Nephron (organoid): ENCODE measurements at regions not wholly inside any gene's neighbourhood (a gene's known extent, or its start where the extent isn't known, plus 50 kb on each side); places are given as distances from the start of the nearest gene placed in this dataset.

ENCODE experiments used
- H3K27ac Mint-ChIP-seq, 3 experiments: 2 replicates each; pipeline ENCODE4 v1.8.0; 2020; ENCODE audit warnings: mixed read lengths in 3 of 3, mild to moderate bottlenecking in 2 of 3, moderate library complexity in 1 of 3
- H3K27me3 Mint-ChIP-seq: 2 replicates; pipeline ENCODE4 v1.8.0; 2021; ENCODE audit warnings: low read depth, mild to moderate bottlenecking, moderate library complexity, mixed read lengths
- H3K36me3 Mint-ChIP-seq: 2 replicates; pipeline ENCODE4 v1.8.0; 2020; ENCODE audit warnings: low read depth, mixed read lengths
- H3K4me1 Mint-ChIP-seq: 2 replicates; pipeline ENCODE4 v1.8.0; 2020; ENCODE audit warnings: mixed read lengths
- H3K4me3 Mint-ChIP-seq, 3 experiments: 2 replicates each; pipeline ENCODE4 v1.8.0; 2020; ENCODE audit warnings: mild to moderate bottlenecking in 3 of 3, mixed read lengths in 3 of 3, moderate library complexity in 2 of 3
- H3K9me3 Mint-ChIP-seq: 2 replicates; pipeline ENCODE4 v1.8.0; 2020; ENCODE audit warnings: mixed read lengths
- CTCF ChIP-seq, 3 experiments: fragments of 200-600 bp; sonication (generic); IDR thresholded peaks; one replicate each; pipeline ENCODE4 v1.5.0; 2021; ENCODE audit warnings: antibody characterized with exemption in 3 of 3; ENCODE audit not compliant: unreplicated experiment in 3 of 3

- Mint-ChIP-seq H3K36me3 (no peaks in the 10 kb centered on the region), H3K4me3 (no peak overlapping the region), H3K27me3 (no peaks in the 10 kb centered on the region), H3K27ac (no peak overlapping the region), H3K4me1 (no peaks in the 10 kb centered on the region), H3K9me3 (peaks cover 21% of the 10 kb centered on the region)
- TF ChIP-seq CTCF (IDR thresholded peaks at IDR 0.05; ENCODE audit: unreplicated experiment in 3 of 3) = no peak
Observed at GRCh38 chr19:30824809-30825208, 452.6 kb downstream of the ZNF536 start.

- Mint-ChIP-seq H3K9me3 (peaks cover 8% of the 10 kb centered on the region), H3K36me3 (no peaks in the 10 kb centered on the region), H3K4me1 (peaks cover 5% of the 10 kb centered on the region), H3K4me3 (no peak overlapping the region), H3K27ac (no peak overlapping the region), H3K27me3 (peaks cover 10% of the 10 kb centered on the region)
- no peak for TF ChIP-seq CTCF (IDR thresholded peaks at IDR 0.05; ENCODE audit: unreplicated experiment in 3 of 3)
Observed at GRCh38 chr19:30817965-30818567, 445.9 kb downstream of the ZNF536 start.

GRCh38 chr19:30817197-30817596 is 445.0 kb downstream of the ZNF536 start:
- peaks cover 10% of the 10 kb centered on the region for H3K27me3 Mint-ChIP-seq
- H3K27ac Mint-ChIP-seq = no peak overlapping the region
- H3K4me3 Mint-ChIP-seq = no peak overlapping the region
- TF ChIP-seq CTCF (IDR thresholded peaks at IDR 0.05; ENCODE audit: unreplicated experiment in 3 of 3) = no peak
- no peaks in the 10 kb centered on the region for H3K36me3 Mint-ChIP-seq
- peaks cover 5% of the 10 kb centered on the region for H3K4me1 Mint-ChIP-seq
- peaks cover 8% of the 10 kb centered on the region for H3K9me3 Mint-ChIP-seq

GRCh38 chr19:30815889-30816580 is 443.9 kb downstream of the ZNF536 start:
- no peak for TF ChIP-seq CTCF (IDR thresholded peaks at IDR 0.05; ENCODE audit: unreplicated experiment in 3 of 3)
- peaks cover 14% of the 10 kb centered on the region for H3K27me3 Mint-ChIP-seq
- H3K9me3 Mint-ChIP-seq = peaks cover 5% of the 10 kb centered on the region

GRCh38 chr19:30812099-30812678 is 440.0 kb downstream of the ZNF536 start:
- Mint-ChIP-seq H3K27me3 (peaks cover 16% of the 10 kb centered on the region), H3K9me3 (peaks cover 7% of the 10 kb centered on the region), H3K36me3 (no peaks in the 10 kb centered on the region), H3K4me1 (no peaks in the 10 kb centered on the region), H3K4me3 (no peak overlapping the region), H3K27ac (no peak overlapping the region)
- no peak for TF ChIP-seq CTCF (IDR thresholded peaks at IDR 0.05; ENCODE audit: unreplicated experiment in 3 of 3)

More at GRCh38 chr19:30815889-30816580, 443.9 kb downstream of the ZNF536 start:
- Mint-ChIP-seq H3K36me3 (no peaks in the 10 kb centered on the region), H3K4me3 (no peak overlapping the region), H3K27ac (no peak overlapping the region), H3K4me1 (peaks cover 5% of the 10 kb centered on the region)
